Osteocyte (in vitro differentiated cells): ENCODE measurements at regions not wholly inside any gene's neighbourhood (a gene's known extent, or its start where the extent isn't known, plus 50 kb on each side); places are given as distances from the start of the nearest gene placed in this dataset.
"Not testable (repeated sequence)": the region's sequence is repeated elsewhere in the genome, so short reads cannot be mapped to it uniquely, and the experiment has no call there.

Source experiments
- DNase-seq: peaks from one replicate; pipeline ENCODE4 v3.0.0; 2021; ENCODE audit warnings: mixed read lengths; ENCODE audit not compliant: unreplicated experiment; ENCODE audit errors: extremely low spot score
- H3K27ac Mint-ChIP-seq: one replicate; pipeline ENCODE4 v1.8.0; 2021; ENCODE audit warnings: mild to moderate bottlenecking, mixed read lengths; ENCODE audit not compliant: unreplicated experiment
- H3K27me3 Mint-ChIP-seq: one replicate; pipeline ENCODE4 v1.8.0; 2021; ENCODE audit warnings: mixed read lengths; ENCODE audit not compliant: unreplicated experiment
- H3K36me3 Mint-ChIP-seq: one replicate; pipeline ENCODE4 v1.8.0; 2021; ENCODE audit warnings: mixed read lengths; ENCODE audit not compliant: unreplicated experiment
- H3K4me1 Mint-ChIP-seq: one replicate; pipeline ENCODE4 v1.8.0; 2021; ENCODE audit warnings: mixed read lengths; ENCODE audit not compliant: unreplicated experiment
- H3K4me3 Mint-ChIP-seq: one replicate; pipeline ENCODE4 v1.8.0; 2021; ENCODE audit warnings: mild to moderate bottlenecking, moderate library complexity, mixed read lengths; ENCODE audit not compliant: unreplicated experiment
- H3K9me3 Mint-ChIP-seq: one replicate; pipeline ENCODE4 v1.8.0; 2021; ENCODE audit warnings: mixed read lengths; ENCODE audit not compliant: unreplicated experiment
- CTCF ChIP-seq: fragments of 200-600 bp; sonication (generic); IDR thresholded peaks from 2 replicates; pipeline ENCODE4 v1.5.0; 2021; ENCODE audit warnings: antibody characterized with exemption, mild to moderate bottlenecking, moderate library complexity

- TF ChIP-seq CTCF: no peak
- Mint-ChIP-seq H3K27ac (no peak overlapping the region), H3K27me3 (no peaks in the 10 kb centered on the region), H3K9me3 (peaks cover 43% of the 10 kb centered on the region), H3K36me3 (no peaks in the 10 kb centered on the region), H3K4me3 (no peak overlapping the region), H3K4me1 (no peaks in the 10 kb centered on the region)
- no peak for DNase-seq
These were observed 557.5 kb downstream of the GOLGA6L6 start for GRCh38 chr15:19984101-19984500.

- Mint-ChIP-seq H3K27me3 (no peaks in the 10 kb centered on the region), H3K36me3 (no peaks in the 10 kb centered on the region), H3K4me3 (no peak overlapping the region), H3K4me1 (no peaks in the 10 kb centered on the region), H3K9me3 (peaks cover 65% of the 10 kb centered on the region), H3K27ac (no peak overlapping the region)
- TF ChIP-seq CTCF: no peak
- DNase-seq: no peak
These were observed 566.6 kb downstream of the GOLGA6L6 start for GRCh38 chr15:19974998-19975397.

- TF ChIP-seq CTCF: no peak
- no peak for DNase-seq
- Mint-ChIP-seq H3K27me3 (no peaks in the 10 kb centered on the region), H3K36me3 (no peaks in the 10 kb centered on the region), H3K9me3 (peaks cover 65% of the 10 kb centered on the region), H3K27ac (no peak overlapping the region), H3K4me3 (no peak overlapping the region), H3K4me1 (no peaks in the 10 kb centered on the region)
These were observed 567.9 kb downstream of the GOLGA6L6 start for GRCh38 chr15:19973718-19974117.

- not testable (repeated sequence) for H3K36me3 Mint-ChIP-seq, H3K4me1 Mint-ChIP-seq, H3K4me3 Mint-ChIP-seq, H3K27ac Mint-ChIP-seq, H3K27me3 Mint-ChIP-seq, DNase-seq
- H3K9me3 Mint-ChIP-seq: peaks cover 75% of the 10 kb centered on the region
These were observed 569.0 kb downstream of the GOLGA6L6 start for GRCh38 chr15:19972582-19972981.

GRCh38 chr15:19965574-19965973 is 576.0 kb downstream of the GOLGA6L6 start:
- H3K9me3 Mint-ChIP-seq: peaks cover 61% of the 10 kb centered on the region
- not testable (repeated sequence) for H3K27ac Mint-ChIP-seq, H3K4me1 Mint-ChIP-seq, H3K4me3 Mint-ChIP-seq, DNase-seq, H3K36me3 Mint-ChIP-seq, H3K27me3 Mint-ChIP-seq

GRCh38 chr15:19964480-19964879 is 577.1 kb downstream of the GOLGA6L6 start:
- H3K27me3 Mint-ChIP-seq, H3K4me3 Mint-ChIP-seq, H3K4me1 Mint-ChIP-seq, H3K27ac Mint-ChIP-seq, DNase-seq, H3K36me3 Mint-ChIP-seq: not testable (repeated sequence)
- peaks cover 50% of the 10 kb centered on the region for H3K9me3 Mint-ChIP-seq
